EL (cell line): ENCODE measurements at regions not wholly inside any gene's neighbourhood (a gene's known extent, or its start where the extent isn't known, plus 50 kb on each side); places are given as distances from the start of the nearest gene placed in this dataset.
"Not testable (repeated sequence)": the region's sequence is repeated elsewhere in the genome, so short reads cannot be mapped to it uniquely, and the experiment has no call there.

ENCODE experiments used
- DNase-seq: peaks from one replicate; pipeline ENCODE4 v3.0.0-alpha.2; 2016

GRCh38 chr3:89628856-89629670 is 521.6 kb downstream of the EPHA3 start:
- no peak for DNase-seq

GRCh38 chr3:89635137-89635536 is 527.7 kb downstream of the EPHA3 start:
- no peak for DNase-seq

- no peak for DNase-seq
These were observed 537.3 kb downstream of the EPHA3 start for GRCh38 chr3:89644716-89645115.

- DNase-seq, result no peak
These were observed 542.0 kb downstream of the EPHA3 start for GRCh38 chr3:89649431-89649830.

GRCh38 chr3:89654031-89654430 is 546.6 kb downstream of the EPHA3 start:
- no peak for DNase-seq

- no peak for DNase-seq
These were observed 549.0 kb downstream of the EPHA3 start for GRCh38 chr3:89656388-89656787.

GRCh38 chr3:89679686-89680085 is 572.3 kb downstream of the EPHA3 start:
- no peak for DNase-seq

- no peak for DNase-seq
These were observed 575.1 kb downstream of the EPHA3 start for GRCh38 chr3:89682556-89682955.

- DNase-seq, result no peak
These were observed 578.3 kb downstream of the EPHA3 start for GRCh38 chr3:89685731-89686130.

- no peak for DNase-seq
These were observed 583.2 kb downstream of the EPHA3 start for GRCh38 chr3:89690646-89691045.

- no peak for DNase-seq
These were observed 585.2 kb downstream of the EPHA3 start for GRCh38 chr3:89692601-89693000.

- DNase-seq, result no peak
These were observed 590.0 kb downstream of the EPHA3 start for GRCh38 chr3:89697321-89697916.

- no peak for DNase-seq
These were observed 590.9 kb downstream of the EPHA3 start for GRCh38 chr3:89698208-89698830.

- no peak for DNase-seq
These were observed 591.8 kb downstream of the EPHA3 start for GRCh38 chr3:89699229-89699628.

- no peak for DNase-seq
These were observed 592.4 kb downstream of the EPHA3 start for GRCh38 chr3:89699771-89700170.

GRCh38 chr3:89702404-89702803 is 595.0 kb downstream of the EPHA3 start:
- DNase-seq, result no peak

- DNase-seq, result no peak
These were observed 605.8 kb downstream of the EPHA3 start for GRCh38 chr3:89713196-89713595.

GRCh38 chr3:89714237-89714636 is 606.8 kb downstream of the EPHA3 start:
- DNase-seq, result no peak

- no peak for DNase-seq
These were observed 632.9 kb downstream of the EPHA3 start for GRCh38 chr3:89740080-89740880.

- no peak for DNase-seq
These were observed 633.4 kb downstream of the EPHA3 start for GRCh38 chr3:89740881-89741177.

- no peak for DNase-seq
These were observed 635.1 kb downstream of the EPHA3 start for GRCh38 chr3:89742546-89742945.

- not testable (repeated sequence) for DNase-seq
These were observed 640.3 kb downstream of the EPHA3 start for GRCh38 chr3:89747541-89748278.

- DNase-seq, result no peak
These were observed 655.0 kb downstream of the EPHA3 start for GRCh38 chr3:89762405-89762804.
